ENCODE measurements at regions not wholly inside any gene's neighbourhood (a gene's known extent, or its start where the extent isn't known, plus 50 kb on each side); places are given as distances from the start of the nearest gene placed in this dataset.

DNA sequence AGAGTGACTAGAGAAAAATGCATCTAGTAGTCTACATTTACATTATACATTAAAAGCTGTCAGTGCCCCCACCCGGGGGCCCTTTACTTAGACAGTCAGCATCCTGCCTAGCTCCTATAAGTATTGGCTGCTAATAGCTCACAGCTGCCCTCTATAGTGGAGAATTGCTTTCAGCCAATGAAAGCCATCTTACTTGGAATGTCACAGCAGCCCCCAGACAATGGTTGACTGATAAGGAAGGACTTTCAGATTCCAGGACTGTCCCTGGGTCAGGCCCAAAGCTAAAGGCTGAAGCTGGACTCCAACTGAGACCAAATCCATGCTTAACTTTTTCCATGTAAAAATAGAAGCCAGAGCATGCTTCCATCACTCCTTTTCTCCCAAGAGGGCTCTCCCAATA is 196.9 kb downstream of the ANKRD50 start:
- H3K9me3 ChIP-seq: no peaks in the 10 kb centered on the region
- H3K4me1 ChIP-seq: no peaks in the 10 kb centered on the region
- no peak overlapping the region for H3K27ac ChIP-seq
- TF ChIP-seq POLR2A (IDR thresholded peaks at IDR 0.05): no peak
- TF ChIP-seq POLR2AphosphoS5 (IDR thresholded peaks at IDR 0.05): no peak
- TF ChIP-seq, protein P1, sequence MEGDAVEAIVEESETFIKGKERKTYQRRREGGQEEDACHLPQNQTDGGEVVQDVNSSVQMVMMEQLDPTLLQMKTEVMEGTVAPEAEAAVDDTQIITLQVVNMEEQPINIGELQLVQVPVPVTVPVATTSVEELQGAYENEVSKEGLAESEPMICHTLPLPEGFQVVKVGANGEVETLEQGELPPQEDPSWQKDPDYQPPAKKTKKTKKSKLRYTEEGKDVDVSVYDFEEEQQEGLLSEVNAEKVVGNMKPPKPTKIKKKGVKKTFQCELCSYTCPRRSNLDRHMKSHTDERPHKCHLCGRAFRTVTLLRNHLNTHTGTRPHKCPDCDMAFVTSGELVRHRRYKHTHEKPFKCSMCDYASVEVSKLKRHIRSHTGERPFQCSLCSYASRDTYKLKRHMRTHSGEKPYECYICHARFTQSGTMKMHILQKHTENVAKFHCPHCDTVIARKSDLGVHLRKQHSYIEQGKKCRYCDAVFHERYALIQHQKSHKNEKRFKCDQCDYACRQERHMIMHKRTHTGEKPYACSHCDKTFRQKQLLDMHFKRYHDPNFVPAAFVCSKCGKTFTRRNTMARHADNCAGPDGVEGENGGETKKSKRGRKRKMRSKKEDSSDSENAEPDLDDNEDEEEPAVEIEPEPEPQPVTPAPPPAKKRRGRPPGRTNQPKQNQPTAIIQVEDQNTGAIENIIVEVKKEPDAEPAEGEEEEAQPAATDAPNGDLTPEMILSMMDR (IDR thresholded peaks at IDR 0.05 in 8 of 11, conservative IDR thresholded peaks at IDR 0.05 in 3 of 11): no peak
- no peak for DNase-seq
- WGBS, 5 donors: 69 to 97% (median 84%) methylated on average over 1 of the region's 1 CpG
- intact Hi-C loops (cut with DNase I; ENCODE audit: low total_unique reads): no loop called here
- no peaks in the 10 kb centered on the region for H3K27me3 ChIP-seq (replicated peaks in 1 of 7)
- no peaks in the 10 kb centered on the region for H3K36me3 ChIP-seq
- no peak overlapping the region for H3K4me3 ChIP-seq

DNA sequence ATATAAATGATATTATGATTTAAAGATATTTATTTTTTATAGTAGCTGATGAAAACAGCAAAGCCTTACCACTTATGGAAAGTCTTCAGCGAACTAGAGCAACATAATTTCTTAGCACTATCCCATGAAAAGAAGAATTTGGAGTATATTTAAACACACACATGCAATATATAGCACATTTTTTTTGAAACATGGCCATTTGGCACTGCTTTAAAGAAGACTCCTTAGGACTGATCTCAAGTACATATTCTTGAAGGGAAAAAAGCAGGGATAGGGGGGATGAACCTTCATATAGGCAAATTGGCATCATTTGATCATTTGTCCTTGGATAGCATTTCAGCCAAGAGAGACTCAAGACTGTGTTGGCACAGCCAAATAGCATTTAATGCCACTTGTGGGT is 193.3 kb downstream of the ANKRD50 start:
- no peak overlapping the region for H3K4me3 ChIP-seq
- 77 to 95% (median 85%) methylated on average over 1 of the region's 1 CpG for WGBS, 5 donors
- intact Hi-C loops (cut with DNase I; ENCODE audit: low total_unique reads): no loop called here
- H3K36me3 ChIP-seq: no peaks in the 10 kb centered on the region
- H3K9me3 ChIP-seq: no peaks in the 10 kb centered on the region
- H3K27ac ChIP-seq: no peak overlapping the region
- no peaks in the 10 kb centered on the region for H3K4me1 ChIP-seq
- TF ChIP-seq POLR2AphosphoS5 (IDR thresholded peaks at IDR 0.05) (no peak), POLR2A (IDR thresholded peaks at IDR 0.05) (no peak)
- TF ChIP-seq, protein P1 (IDR thresholded peaks at IDR 0.05 in 8 of 11, conservative IDR thresholded peaks at IDR 0.05 in 3 of 11): no peak
- H3K27me3 ChIP-seq (replicated peaks in 1 of 7): no peaks in the 10 kb centered on the region
- DNase-seq: no peak

DNA sequence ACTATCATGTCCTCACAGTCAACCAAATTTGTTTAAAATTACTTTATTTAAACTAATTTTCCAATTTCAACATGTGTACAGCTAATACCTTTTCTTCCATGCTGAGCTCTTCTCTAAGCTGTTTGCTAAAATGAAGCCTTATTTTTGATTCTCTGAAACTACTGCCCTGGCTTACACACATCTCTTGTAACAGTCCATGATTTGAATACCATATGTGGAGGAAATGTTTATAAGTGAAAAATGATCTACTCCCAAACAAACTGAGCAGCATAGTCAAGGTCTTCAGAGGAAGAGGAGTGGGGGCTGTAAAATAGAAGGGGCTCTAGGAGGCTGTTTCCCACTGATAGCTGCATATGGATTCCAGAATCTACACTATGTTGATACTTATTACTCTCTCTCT is 188.7 kb downstream of the ANKRD50 start:
- H3K27me3 ChIP-seq (replicated peaks in 1 of 7): no peaks in the 10 kb centered on the region
- peaks cover 0 to 4% (median 0%) of the 10 kb centered on the region in 8 donors for H3K9me3 ChIP-seq
- no peaks in the 10 kb centered on the region for H3K36me3 ChIP-seq
- no peak overlapping the region for H3K27ac ChIP-seq
- TF ChIP-seq POLR2A (IDR thresholded peaks at IDR 0.05) (no peak), POLR2AphosphoS5 (IDR thresholded peaks at IDR 0.05) (no peak)
- TF ChIP-seq, protein P1 (IDR thresholded peaks at IDR 0.05 in 8 of 11, conservative IDR thresholded peaks at IDR 0.05 in 3 of 11): no peak
- H3K4me3 ChIP-seq: no peak overlapping the region
- no peaks in the 10 kb centered on the region for H3K4me1 ChIP-seq
- intact Hi-C loops (cut with DNase I; ENCODE audit: low total_unique reads): no loop called here
- DNase-seq: no peak

DNA sequence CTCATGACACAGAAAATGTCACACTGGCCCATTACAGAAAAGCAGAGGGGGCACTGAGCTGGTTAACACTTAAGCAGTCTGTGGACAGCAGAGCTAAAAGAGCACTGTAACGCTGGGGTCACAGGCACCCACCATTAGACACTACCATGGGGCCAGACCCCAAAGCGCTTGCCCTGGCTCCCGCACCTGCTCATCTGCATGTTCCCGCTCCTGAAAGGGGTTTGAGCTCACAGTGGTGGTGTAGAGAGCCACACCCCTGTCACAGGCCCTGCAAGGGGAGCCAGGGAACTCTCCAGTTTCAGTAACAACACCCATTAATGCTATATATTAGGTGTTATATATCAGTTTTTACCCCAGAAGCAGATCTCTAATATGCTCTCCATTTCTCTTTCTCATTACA is 187.0 kb downstream of the ANKRD50 start:
- H3K9me3 ChIP-seq: peaks cover 0 to 4% (median 0%) of the 10 kb centered on the region in 8 donors
- H3K4me3 ChIP-seq: no peak overlapping the region
- H3K27me3 ChIP-seq (replicated peaks in 1 of 7): no peaks in the 10 kb centered on the region
- TF ChIP-seq, protein P1 (IDR thresholded peaks at IDR 0.05 in 8 of 11, conservative IDR thresholded peaks at IDR 0.05 in 3 of 11): no peak
- TF ChIP-seq POLR2A (IDR thresholded peaks at IDR 0.05): no peak
- no peak for TF ChIP-seq POLR2AphosphoS5 (IDR thresholded peaks at IDR 0.05)
- H3K27ac ChIP-seq: no peak overlapping the region
- intact Hi-C loops (cut with DNase I; ENCODE audit: low total_unique reads): no loop called here
- DNase-seq: no peak
- H3K36me3 ChIP-seq: no peaks in the 10 kb centered on the region
- H3K4me1 ChIP-seq: no peaks in the 10 kb centered on the region
- WGBS, 5 donors: 92 to 93% (median 92%) methylated on average over 3 to 4 of the region's 4 CpGs
